Chondrocyte (in vitro differentiated cells): ENCODE measurements at regions not wholly inside any gene's neighbourhood (a gene's known extent, or its start where the extent isn't known, plus 50 kb on each side); places are given as distances from the start of the nearest gene placed in this dataset.

Experiments
- DNase-seq: peaks from one replicate; pipeline ENCODE4 v3.0.0; 2021; ENCODE audit warnings: mixed read lengths, low spot score
- H3K27ac Mint-ChIP-seq: one replicate; pipeline ENCODE4 v1.8.0; 2021; ENCODE audit warnings: mild to moderate bottlenecking, moderate library complexity, mixed read lengths; ENCODE audit not compliant: unreplicated experiment
- H3K27me3 Mint-ChIP-seq: 2 replicates; pipeline ENCODE4 v1.8.0; 2021; ENCODE audit warnings: low read depth, mixed read lengths
- H3K36me3 Mint-ChIP-seq: 2 replicates; pipeline ENCODE4 v1.8.0; 2021; ENCODE audit warnings: low read depth, mixed read lengths
- H3K4me1 Mint-ChIP-seq: 2 replicates; pipeline ENCODE4 v1.8.0; 2021; ENCODE audit warnings: low read depth, mild to moderate bottlenecking, mixed read lengths
- H3K4me3 Mint-ChIP-seq: one replicate; pipeline ENCODE4 v1.8.0; 2021; ENCODE audit warnings: mild to moderate bottlenecking, moderate library complexity, mixed read lengths; ENCODE audit not compliant: unreplicated experiment
- H3K9me3 Mint-ChIP-seq: 2 replicates; pipeline ENCODE4 v1.8.0; 2021; ENCODE audit warnings: low read depth, mixed read lengths
- CTCF ChIP-seq: fragments of 200-600 bp; sonication (generic); IDR thresholded peaks from 2 replicates; pipeline ENCODE4 v1.5.0; 2021; ENCODE audit warnings: antibody characterized with exemption, mild to moderate bottlenecking, moderate library complexity

DNA sequence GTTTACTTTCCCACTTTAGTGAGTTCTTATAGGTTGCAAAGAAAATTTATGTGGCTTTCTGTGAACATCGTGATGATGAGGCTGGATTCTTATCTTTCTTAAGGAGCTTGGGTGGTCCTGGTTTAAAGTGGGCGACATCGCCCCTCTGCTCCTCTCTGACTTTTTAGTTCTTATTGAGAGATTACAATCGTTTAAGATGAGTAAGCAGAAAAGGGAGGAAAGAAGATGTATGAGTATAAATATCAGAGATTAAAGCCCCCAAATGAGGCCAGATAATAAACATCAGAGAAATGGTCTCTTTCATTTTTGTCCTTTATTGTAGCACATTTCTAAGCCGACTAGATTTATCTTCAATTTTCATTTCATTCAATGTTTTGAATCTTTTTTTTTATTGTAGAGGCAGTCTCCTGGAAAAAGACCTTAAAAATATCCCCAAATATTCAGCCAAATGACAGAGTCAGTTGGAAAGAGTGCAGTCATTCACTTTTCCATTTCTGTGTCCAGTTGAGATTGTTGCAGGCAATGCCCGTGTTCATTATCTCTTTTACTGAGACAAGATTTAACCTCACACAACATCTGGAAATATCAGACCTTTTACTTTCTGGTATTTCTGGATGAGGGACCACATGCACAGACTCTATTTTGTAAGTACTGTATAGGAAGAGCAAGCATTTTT, 62.0 kb upstream of the PDE7B start:
- Mint-ChIP-seq H3K27me3 (peaks cover 1% of the 10 kb centered on the region), H3K36me3 (no peaks in the 10 kb centered on the region), H3K4me1 (no peaks in the 10 kb centered on the region), H3K4me3 (no peak overlapping the region), H3K9me3 (no peaks in the 10 kb centered on the region), H3K27ac (no peak overlapping the region)
- no peak for DNase-seq
- no peak for TF ChIP-seq CTCF

GRCh38 chr6:135791441-135791840, 60.1 kb upstream of the PDE7B start:
- no peak overlapping the region for H3K4me3 Mint-ChIP-seq
- H3K27me3 Mint-ChIP-seq: peaks cover 1% of the 10 kb centered on the region
- no peak for DNase-seq
- TF ChIP-seq CTCF: no peak
- H3K4me1 Mint-ChIP-seq: no peaks in the 10 kb centered on the region
- no peaks in the 10 kb centered on the region for H3K9me3 Mint-ChIP-seq
- H3K36me3 Mint-ChIP-seq: no peaks in the 10 kb centered on the region
- no peak overlapping the region for H3K27ac Mint-ChIP-seq

DNA sequence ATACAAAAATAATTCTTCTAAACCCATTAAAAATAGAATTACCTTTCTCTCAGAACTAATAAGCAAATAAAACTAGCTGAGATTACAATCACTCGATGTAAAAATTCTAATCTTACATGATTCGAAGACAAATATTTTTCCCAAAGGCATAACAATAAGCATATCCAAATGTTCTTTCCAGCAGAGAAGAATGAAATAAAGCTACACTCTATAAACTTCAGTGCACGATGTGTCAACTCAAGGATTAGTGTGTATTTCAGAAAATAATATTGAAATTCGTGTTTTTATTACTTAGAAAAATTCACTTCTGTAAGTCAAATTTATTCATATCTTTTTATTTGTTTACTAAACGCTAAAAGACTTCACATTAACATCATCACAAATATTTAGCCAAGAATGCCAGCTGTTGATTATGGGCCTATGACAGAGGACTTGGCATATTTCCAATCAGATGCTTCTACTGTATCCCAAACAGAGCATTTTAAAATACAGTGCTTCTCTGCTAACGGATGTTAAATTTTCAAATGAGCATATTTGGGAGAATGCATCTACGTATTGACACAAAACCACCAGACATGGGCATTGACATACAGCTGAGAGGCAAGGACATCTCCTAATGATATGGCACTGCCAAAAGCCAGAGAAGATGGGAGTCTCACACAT, 54.7 kb upstream of the PDE7B start:
- H3K4me1 Mint-ChIP-seq: no peaks in the 10 kb centered on the region
- H3K27me3 Mint-ChIP-seq: no peaks in the 10 kb centered on the region
- no peak for TF ChIP-seq CTCF
- no peak overlapping the region for H3K27ac Mint-ChIP-seq
- DNase-seq: no peak
- H3K36me3 Mint-ChIP-seq: no peaks in the 10 kb centered on the region
- no peaks in the 10 kb centered on the region for H3K9me3 Mint-ChIP-seq
- H3K4me3 Mint-ChIP-seq: no peak overlapping the region

DNA sequence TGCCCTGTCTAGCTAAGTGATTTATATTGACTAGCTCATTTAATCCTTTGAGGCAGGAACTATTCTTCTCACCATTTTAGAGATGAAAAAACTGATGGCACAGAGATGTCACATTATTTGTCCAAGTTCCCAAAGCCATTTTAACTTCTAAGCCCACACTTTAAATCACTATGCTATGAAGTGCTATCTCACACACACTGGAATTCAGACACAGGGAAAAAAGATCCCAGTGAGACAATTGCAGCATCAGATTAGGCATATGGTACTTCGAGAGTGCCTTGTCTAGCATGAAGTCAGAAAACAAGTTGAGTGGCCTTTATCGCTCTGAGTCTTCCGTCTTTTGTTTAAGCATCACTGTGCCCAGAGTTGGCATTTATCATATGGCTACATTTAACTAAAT, 54.1 kb upstream of the PDE7B start:
- no peak for TF ChIP-seq CTCF
- no peaks in the 10 kb centered on the region for H3K36me3 Mint-ChIP-seq
- H3K27me3 Mint-ChIP-seq: no peaks in the 10 kb centered on the region
- no peaks in the 10 kb centered on the region for H3K4me1 Mint-ChIP-seq
- no peak for DNase-seq
- no peak overlapping the region for H3K4me3 Mint-ChIP-seq
- H3K27ac Mint-ChIP-seq: no peak overlapping the region
- no peaks in the 10 kb centered on the region for H3K9me3 Mint-ChIP-seq

DNA sequence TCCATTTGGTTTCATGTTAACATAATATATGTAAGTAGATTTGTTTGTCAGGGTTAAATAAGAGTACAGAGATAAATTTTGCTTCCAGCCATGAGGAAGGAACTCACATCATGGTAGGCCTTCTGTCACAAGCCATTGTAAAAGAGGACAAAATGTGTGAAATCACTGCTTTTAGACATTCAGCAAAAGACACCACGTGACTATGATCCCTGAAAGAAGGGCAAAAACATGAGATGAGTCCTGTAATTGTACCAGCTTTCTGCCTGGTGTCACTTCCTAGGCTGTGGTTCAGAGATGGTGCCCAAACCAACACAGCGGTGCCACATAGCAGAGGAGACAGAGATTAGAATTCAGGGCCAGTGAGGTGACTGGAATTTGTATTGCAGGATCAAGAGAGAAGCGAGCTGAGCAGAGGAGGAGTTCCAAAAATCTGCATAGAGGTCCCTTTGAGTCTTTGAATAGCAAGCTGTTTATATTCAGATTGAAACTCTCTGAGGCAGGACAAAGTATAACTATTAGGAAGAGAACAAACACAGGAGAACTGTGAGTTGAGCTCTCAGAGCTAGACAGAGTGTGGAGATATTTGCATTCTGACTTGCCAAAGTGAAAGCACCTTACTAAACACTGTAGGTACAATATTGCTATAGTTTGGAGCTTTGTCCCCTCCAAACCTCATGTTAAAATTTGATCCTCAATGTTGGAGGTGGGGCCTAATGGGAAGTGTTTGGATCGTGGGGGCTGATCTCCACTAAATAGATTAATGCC, 52.6 kb upstream of the PDE7B start:
- Mint-ChIP-seq H3K9me3 (no peaks in the 10 kb centered on the region), H3K4me3 (no peak overlapping the region), H3K36me3 (no peaks in the 10 kb centered on the region), H3K27me3 (no peaks in the 10 kb centered on the region), H3K27ac (no peak overlapping the region), H3K4me1 (no peaks in the 10 kb centered on the region)
- no peak for DNase-seq
- TF ChIP-seq CTCF: no peak
